Choroid plexus epithelial cell (primary cell): ENCODE measurements at regions not wholly inside any gene's neighbourhood (a gene's known extent, or its start where the extent isn't known, plus 50 kb on each side); places are given as distances from the start of the nearest gene placed in this dataset.
"Not testable (repeated sequence)": the region's sequence is repeated elsewhere in the genome, so short reads cannot be mapped to it uniquely, and the experiment has no call there.

Source experiments
- DNase-seq: peaks from one replicate; pipeline ENCODE4 v3.0.0-alpha.2; 2010; ENCODE audit warnings: low read depth
- H3K4me3 ChIP-seq: 2 replicates; pipeline ENCODE4 v1.5.1; 2011; ENCODE audit warnings: low read depth, mild to moderate bottlenecking, control low read depth, low read length, moderate library complexity
- TF ChIP-seq, protein P1 (sequence below): conservative IDR thresholded peaks from 2 replicates; pipeline ENCODE4 v1.5.1; 2011; ENCODE audit warnings: low read depth, mild to moderate bottlenecking, control low read depth, inconsistent platforms, low read length, moderate library complexity

DNA sequence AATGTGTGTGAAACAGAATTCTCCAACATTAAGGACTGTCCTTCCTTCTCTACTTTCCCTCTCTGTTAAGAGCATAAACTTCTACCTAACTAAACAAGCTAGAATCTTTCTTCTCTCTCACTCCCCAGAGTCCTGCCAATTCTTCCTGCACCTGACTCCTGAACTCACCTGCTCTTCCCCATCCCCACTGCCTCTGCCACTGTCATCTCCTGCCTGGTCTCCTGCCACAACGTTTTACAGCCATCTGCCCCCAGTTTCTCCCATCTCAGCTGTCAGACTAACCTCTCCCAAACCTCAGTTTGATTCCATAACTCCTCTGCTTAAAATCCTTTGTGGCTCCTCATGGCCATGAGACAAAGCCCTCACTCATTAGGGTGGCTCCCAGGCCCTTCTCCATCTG lies 119.8 kb upstream of the FOXN2 start:
- no peak overlapping the region for H3K4me3 ChIP-seq
- no peak for DNase-seq
- TF ChIP-seq, protein P1, sequence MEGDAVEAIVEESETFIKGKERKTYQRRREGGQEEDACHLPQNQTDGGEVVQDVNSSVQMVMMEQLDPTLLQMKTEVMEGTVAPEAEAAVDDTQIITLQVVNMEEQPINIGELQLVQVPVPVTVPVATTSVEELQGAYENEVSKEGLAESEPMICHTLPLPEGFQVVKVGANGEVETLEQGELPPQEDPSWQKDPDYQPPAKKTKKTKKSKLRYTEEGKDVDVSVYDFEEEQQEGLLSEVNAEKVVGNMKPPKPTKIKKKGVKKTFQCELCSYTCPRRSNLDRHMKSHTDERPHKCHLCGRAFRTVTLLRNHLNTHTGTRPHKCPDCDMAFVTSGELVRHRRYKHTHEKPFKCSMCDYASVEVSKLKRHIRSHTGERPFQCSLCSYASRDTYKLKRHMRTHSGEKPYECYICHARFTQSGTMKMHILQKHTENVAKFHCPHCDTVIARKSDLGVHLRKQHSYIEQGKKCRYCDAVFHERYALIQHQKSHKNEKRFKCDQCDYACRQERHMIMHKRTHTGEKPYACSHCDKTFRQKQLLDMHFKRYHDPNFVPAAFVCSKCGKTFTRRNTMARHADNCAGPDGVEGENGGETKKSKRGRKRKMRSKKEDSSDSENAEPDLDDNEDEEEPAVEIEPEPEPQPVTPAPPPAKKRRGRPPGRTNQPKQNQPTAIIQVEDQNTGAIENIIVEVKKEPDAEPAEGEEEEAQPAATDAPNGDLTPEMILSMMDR: no peak

DNA sequence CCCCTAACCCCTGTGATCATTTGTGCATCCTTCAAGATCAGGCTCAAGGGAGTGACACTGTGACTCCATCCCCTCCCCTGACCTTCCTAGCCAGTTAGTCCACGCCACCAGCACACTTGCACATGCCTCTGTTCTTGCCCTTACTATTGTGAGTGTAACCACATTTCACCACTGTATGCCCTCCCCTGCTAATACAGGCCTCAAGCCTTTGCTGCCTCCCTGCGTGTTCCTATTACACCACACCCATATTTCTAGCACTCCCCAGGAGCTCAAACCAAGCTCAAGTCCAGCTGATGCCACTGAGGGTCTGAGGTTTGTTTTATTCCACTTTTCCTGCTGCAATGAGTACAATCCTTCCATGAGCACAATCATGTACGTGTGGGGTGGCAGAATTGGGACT lies 119.3 kb upstream of the FOXN2 start:
- peak; percentile 20 for DNase-seq
- TF ChIP-seq, protein P1: no peak
- no peak overlapping the region for H3K4me3 ChIP-seq

DNA sequence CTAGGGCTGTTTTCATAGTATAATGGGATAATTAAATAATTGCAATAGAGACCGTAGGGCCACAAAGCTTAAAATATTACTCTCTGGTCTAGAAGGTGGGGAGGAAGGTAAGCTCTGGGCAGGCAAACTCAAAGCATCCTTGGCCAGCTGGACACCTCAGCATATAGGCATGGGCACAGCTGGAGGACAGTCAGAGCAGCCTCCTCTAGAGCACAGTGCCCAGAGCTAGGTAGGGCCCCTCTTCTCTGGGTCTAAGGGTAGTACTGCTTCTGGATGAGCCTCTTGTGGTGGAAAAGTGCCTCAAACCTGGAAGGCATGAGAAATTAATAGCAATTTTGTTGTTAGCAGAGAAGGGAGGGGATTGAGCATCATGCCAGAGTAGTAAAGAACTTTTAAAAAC lies 116.9 kb upstream of the FOXN2 start:
- DNase-seq: no peak
- TF ChIP-seq, protein P1: no peak
- no peak overlapping the region for H3K4me3 ChIP-seq

DNA sequence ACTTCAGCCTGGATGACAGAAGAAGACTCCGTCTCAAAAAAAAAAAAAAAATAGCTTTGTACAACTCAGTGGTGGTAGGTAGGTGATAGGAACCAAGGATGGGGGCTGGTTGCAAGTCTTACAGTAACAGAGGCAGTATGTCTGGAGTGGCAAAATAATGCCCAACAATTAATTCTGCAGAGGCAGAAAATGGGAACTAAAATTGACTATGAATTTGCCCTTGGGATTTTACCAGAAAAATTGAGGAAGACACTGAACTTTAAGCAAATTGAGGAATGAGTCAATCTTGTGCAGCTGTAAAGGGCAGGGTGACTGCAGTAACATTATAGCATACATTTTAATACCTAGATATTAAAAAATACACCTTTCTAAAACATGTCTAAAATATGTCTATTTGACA lies 116.1 kb upstream of the FOXN2 start:
- TF ChIP-seq, protein P1: no peak
- H3K4me3 ChIP-seq: no peak overlapping the region
- DNase-seq: no peak

DNA sequence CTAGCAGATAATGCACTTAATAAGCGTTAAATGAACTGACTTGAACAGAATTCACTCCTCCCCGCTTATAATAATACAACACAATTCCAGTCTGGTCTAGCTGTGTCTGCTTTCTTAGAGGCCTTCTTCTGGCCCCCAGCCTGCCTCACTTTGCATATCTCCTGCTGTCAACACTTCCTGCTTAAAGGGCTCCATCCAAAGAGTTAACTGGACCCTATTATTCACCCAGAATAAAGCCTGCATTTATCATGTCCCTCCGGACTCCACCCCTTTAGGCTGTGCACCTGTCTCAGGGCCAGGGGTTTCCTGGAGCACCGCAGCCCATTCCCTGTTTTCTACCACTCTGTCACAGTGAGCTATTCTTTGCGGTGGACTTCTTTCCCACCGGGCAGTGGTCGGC lies 115.4 kb upstream of the FOXN2 start:
- TF ChIP-seq, protein P1: no peak
- peak; percentile 23 for DNase-seq
- no peak overlapping the region for H3K4me3 ChIP-seq

DNA sequence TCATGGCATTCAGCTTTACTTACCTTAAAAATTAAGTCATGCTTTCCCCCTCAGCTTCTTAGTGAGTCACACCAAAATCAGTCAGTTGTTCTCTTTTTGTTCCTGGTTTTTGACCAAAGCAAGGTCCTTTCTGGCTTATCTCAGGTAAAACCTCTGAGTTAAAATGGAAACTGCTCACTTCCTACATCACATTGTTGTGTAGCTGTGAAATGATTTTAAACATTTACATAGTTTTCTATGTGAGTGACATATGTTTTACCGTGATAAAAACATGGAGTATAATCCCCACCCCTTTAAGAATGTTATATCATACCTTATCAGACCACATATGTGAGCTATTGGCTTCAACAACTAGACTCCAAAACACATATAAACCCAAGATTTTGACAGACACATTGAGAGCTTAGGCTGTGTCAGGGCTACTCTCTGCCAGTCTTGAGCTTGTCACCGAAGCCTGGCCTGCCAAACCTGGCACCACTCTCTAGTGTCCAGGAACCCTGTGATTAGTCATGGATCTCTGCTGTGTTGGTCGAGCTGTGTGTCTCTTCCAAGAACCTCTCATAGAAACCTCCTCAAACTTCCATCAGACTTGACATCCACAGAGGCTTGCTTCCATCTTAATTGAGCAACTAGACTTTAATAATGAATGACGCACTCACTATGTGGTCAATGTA lies 113.7 kb upstream of the FOXN2 start:
- TF ChIP-seq, protein P1: no peak
- no peak overlapping the region for H3K4me3 ChIP-seq
- no peak for DNase-seq

DNA sequence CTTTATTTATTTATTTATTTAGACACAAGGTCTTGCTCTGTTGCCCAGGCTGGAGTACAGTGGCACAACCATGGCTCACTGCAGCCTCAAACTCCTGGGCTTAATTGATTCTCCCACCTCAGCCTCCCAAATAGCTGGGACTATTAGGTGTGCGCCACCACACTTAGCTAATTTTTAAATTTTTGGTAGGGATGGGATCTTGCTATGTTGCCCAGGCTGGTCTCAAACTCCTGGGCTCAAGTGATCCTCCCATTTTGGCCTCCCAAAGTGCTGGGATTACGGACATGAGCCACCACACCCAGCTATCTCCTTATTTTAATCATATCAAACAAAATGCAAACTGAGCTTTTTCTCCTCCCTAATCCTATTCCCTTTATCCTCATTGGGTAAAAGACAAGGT lies 113.0 kb upstream of the FOXN2 start:
- DNase-seq, H3K4me3 ChIP-seq: not testable (repeated sequence)
